ENCODE measurements at regions not wholly inside any gene's neighbourhood (a gene's known extent, or its start where the extent isn't known, plus 50 kb on each side); places are given as distances from the start of the nearest gene placed in this dataset.

GRCh38 chr13:108113407-108113806 is 101.9 kb downstream of the LIG4 start:
- TF ChIP-seq, protein P1, sequence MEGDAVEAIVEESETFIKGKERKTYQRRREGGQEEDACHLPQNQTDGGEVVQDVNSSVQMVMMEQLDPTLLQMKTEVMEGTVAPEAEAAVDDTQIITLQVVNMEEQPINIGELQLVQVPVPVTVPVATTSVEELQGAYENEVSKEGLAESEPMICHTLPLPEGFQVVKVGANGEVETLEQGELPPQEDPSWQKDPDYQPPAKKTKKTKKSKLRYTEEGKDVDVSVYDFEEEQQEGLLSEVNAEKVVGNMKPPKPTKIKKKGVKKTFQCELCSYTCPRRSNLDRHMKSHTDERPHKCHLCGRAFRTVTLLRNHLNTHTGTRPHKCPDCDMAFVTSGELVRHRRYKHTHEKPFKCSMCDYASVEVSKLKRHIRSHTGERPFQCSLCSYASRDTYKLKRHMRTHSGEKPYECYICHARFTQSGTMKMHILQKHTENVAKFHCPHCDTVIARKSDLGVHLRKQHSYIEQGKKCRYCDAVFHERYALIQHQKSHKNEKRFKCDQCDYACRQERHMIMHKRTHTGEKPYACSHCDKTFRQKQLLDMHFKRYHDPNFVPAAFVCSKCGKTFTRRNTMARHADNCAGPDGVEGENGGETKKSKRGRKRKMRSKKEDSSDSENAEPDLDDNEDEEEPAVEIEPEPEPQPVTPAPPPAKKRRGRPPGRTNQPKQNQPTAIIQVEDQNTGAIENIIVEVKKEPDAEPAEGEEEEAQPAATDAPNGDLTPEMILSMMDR (conservative IDR thresholded peaks at IDR 0.05; ENCODE audit: low read depth, low read length) = no peak
- no peak for TF ChIP-seq EZH2 (IDR thresholded peaks at IDR 0.05; ENCODE audit: low read length, unreplicated experiment)

Measured in PC-3 (cell line).